NCI-H187 treated with DMSO at 0.1 percent for 48 hours (cell line): ENCODE measurements at regions not wholly inside any gene's neighbourhood (a gene's known extent, or its start where the extent isn't known, plus 50 kb on each side); places are given as distances from the start of the nearest gene placed in this dataset.

Experiments
- DNase-seq: peaks from one replicate; lab custom pipeline; 2025; lab: John Stamatoyannopoulos, UW

- DNase-seq: no peak
These were observed 380.7 kb downstream of the MZT1 start for GRCh38 chr13:72346716-72347115.

- DNase-seq: no peak
These were observed 385.1 kb downstream of the MZT1 start for GRCh38 chr13:72342364-72342763.

DNA sequence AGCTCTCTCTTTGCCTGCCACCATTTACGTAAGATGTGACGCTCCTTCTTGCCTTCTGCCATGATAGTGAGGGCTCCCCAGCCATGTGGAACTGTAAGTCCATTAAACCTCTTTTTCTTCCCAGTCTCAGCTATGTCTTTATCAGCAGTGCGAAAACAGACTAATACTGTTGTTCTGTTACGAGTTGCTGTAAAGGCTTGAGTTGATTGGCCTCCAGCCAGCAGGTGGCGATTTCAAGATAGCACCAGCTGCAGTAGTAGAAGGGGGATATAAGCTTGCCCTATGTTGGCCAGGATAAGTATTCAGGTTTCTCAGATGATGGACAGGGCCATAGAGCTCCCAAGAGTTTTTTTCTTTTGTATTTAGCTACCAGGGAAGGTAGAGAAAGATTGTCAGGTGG lies 385.5 kb downstream of the MZT1 start:
- no peak for DNase-seq

- DNase-seq: no peak
These were observed 409.9 kb downstream of the MZT1 start for GRCh38 chr13:72317346-72318109.

- DNase-seq: no peak
These were observed 410.7 kb downstream of the MZT1 start for GRCh38 chr13:72316716-72317115.

GRCh38 chr13:72315312-72315711 lies 412.1 kb downstream of the MZT1 start:
- DNase-seq: no peak

DNA sequence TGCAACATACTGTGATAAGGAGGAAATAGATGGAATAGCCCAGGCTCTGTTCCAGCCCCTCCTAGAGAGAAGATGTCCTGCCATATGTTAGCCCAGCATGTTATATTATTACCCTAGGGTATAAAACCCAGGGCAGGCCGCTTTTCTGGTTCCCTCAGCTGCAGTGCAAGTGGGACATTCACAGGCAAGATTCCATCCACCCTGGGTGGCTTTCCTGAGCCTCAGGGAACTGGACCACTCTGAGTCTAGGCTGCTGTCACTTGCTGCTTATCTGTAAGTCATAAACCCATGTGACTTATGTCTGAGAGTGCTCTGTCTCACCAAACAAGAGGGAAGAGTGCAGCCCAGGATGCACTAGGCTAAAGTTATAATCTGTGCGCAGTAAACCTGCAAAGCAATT lies 413.2 kb downstream of the MZT1 start:
- no peak for DNase-seq

GRCh38 chr13:72313546-72313945 lies 413.9 kb downstream of the MZT1 start:
- DNase-seq: no peak

DNA sequence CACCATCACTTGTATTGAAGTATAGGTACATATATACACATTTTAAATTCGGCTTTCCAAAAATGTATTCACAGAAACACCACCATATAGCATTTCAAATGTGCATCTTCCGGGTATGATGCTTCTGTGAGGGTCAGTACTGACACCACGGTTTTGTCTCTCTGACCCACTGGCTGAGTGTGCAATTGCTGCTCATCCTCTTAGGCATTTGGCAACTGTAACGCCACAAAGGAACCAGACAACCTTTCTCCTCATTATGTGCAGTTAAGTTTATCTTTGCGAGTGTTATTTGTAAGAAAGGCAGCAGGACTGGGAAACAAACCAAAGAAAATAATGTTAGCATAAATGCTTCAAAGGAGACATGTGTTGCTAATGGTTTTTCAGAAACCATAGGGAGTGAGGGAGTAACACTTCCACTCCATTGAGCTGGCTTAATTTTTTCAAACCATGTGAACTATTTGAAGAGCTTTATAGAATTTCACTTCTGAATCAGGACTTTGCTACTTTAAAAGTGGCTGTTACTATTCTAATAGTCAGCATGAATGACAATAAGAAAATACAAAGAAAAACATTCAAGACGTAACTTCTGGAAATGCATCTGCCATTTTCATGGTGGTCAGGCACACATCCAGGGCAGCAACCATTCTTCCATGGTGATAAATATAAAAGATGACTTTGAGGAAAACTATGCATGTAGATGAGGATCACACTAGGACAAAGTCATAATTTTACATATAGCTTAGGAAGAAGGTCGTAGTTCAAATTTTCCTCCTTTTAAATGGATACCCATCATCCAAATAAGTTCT lies 423.3 kb downstream of the MZT1 start:
- no peak for DNase-seq

GRCh38 chr13:72296246-72296645 lies 429.2 kb upstream of the DACH1 start:
- no peak for DNase-seq

DNA sequence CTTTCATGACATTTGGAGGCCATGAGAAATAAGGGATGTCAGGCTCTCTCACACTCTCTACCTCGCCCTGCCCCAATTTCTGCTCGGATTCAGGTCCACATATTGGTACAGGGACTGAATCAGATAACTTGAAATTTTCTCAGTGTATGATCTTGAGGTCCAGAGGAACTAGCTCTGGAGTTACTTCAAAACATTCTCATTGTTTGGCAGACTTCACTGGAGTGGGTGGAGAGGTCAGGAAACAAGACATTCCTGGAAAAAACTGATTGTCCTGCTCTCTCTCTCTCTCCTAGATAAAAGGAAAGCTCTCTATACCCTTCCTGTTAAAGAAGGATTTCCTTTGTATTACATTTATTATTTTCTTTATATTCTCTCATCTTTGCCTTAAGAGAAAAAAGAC lies 428.1 kb upstream of the DACH1 start:
- DNase-seq: no peak

- no peak for DNase-seq
These were observed 426.2 kb upstream of the DACH1 start for GRCh38 chr13:72293206-72293605.

DNA sequence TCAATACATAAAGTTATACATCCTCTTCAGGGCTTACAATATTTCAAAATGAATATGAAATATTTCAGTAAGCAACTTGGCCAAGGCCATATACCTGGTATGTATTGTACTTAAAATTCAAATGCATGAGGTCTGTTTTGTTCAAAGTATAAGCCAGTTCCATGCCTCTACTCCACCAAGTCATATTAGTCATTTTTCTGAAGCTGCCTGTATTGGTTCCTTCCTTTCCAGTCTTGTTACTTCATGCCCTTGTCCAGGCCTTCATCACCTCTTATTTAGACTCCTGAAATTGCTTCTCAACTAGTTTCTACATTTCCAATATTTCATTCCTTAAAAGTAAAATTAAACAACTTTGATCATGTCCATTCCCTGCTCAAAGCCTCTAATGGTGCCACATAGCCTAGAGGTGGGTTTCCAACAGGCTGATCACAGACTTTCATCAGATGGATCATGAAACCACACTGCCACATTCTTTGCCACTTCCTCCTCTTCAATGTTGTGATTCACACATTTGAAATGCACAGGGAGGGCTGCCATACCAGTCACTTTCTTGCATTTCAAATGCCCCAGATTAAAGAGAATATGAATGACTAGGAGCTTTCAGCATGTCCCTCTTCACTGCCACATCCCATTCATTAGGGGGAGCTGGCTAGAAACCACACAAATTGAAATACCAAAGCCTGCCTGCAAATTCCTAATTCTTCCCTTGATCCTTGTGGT lies 424.1 kb upstream of the DACH1 start:
- no peak for DNase-seq

- no peak for DNase-seq
These were observed 419.4 kb upstream of the DACH1 start for GRCh38 chr13:72286421-72286820.

- DNase-seq: no peak
These were observed 417.8 kb upstream of the DACH1 start for GRCh38 chr13:72284791-72285190.

DNA sequence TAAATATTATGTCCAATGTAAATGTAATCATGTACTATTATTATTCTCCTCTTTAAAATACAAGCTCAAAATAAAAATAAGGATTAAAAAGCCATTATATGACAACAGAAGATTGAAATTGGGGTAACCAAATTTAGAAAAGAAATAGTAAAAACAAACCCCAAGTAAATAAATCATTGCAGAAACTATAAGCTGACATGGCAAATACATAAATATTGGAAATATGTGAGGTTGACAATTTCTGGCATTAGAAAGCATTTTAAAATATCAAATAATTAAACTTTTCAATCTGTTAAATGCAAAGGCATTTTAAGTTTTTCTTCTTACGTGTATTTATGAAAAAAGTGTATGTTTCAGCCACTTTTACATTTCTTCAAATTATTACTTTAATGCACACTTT lies 394.7 kb upstream of the DACH1 start:
- no peak for DNase-seq

GRCh38 chr13:72259528-72259927 lies 392.5 kb upstream of the DACH1 start:
- DNase-seq: no peak

DNA sequence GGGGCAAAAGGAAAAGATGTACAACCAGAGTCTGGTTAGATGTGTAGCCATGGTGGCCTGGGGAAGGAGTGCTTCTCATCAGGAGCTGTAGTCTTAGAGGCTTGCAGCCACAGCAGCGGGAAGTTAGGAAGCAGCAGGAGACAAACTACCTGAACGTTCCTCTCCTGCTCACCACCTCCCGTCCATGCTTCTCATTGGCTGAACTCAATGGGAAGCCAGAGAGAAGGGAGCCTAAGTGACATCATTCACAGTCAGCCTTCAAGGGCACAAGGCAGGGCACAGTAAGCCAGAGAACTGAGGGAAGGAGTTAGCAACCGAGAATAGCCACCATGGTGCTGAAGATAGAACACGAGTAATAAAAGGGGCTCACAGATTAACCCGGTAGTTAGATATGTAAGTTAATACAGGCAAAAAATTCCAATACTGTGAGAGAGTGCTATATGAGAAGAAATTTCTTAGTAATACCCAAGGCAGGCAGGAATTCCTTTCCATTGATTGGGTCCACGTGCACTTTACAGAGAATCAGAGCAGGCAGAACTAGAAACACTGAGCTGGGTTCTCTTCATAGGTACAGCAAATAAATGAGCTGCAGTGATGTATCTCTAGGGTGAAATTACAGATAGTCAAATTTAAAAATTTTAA lies 391.5 kb upstream of the DACH1 start:
- DNase-seq: no peak

- no peak for DNase-seq
These were observed 388.9 kb upstream of the DACH1 start for GRCh38 chr13:72255908-72256307.

GRCh38 chr13:72253754-72254153 lies 386.8 kb upstream of the DACH1 start:
- no peak for DNase-seq

DNA sequence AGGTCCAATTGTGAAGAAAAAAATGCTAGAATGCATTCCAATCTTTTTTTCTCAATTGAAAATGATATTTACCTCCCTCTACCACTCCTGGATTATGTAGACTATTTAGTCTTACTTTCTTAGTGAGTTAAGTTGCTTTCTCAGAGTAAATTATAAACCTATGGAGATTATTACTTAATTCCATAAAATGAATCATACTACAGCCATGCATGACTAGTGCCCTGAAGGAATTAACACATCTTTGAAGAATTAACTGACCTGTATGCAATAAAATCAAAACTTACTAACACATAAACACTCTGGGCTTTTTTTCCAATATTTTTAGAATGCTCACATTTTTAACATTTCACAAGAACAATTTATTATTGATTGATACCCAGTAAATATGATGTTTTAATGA lies 379.4 kb upstream of the DACH1 start:
- DNase-seq: no peak

GRCh38 chr13:72244788-72245187 lies 377.8 kb upstream of the DACH1 start:
- DNase-seq: no peak
